ENCODE measurements at regions not wholly inside any gene's neighbourhood (a gene's known extent, or its start where the extent isn't known, plus 50 kb on each side); places are given as distances from the start of the nearest gene placed in this dataset.

- Mint-ChIP-seq H3K27me3 (ENCODE audit: low read depth) (no peaks in the 10 kb centered on the region), H3K9me3 (peaks cover 36% of the 10 kb centered on the region), H3K4me3 (no peak overlapping the region), H3K27ac (no peak overlapping the region), H3K36me3 (ENCODE audit: low read depth) (peaks cover 8% of the 10 kb centered on the region), H3K4me1 (peaks cover 30% of the 10 kb centered on the region)
- no peak for TF ChIP-seq CTCF (IDR thresholded peaks at IDR 0.05; ENCODE audit: unreplicated experiment in 3 of 3)
These were observed 168.6 kb upstream of the UBASH3B start for GRCh38 chr11:122486793-122487495.

- Mint-ChIP-seq H3K4me3 (no peak overlapping the region), H3K27ac (no peak overlapping the region), H3K36me3 (ENCODE audit: low read depth) (peaks cover 8% of the 10 kb centered on the region), H3K4me1 (no peaks in the 10 kb centered on the region), H3K9me3 (peaks cover 30% of the 10 kb centered on the region), H3K27me3 (ENCODE audit: low read depth) (no peaks in the 10 kb centered on the region)
- TF ChIP-seq CTCF (IDR thresholded peaks at IDR 0.05; ENCODE audit: unreplicated experiment in 3 of 3): no peak
These were observed 176.5 kb upstream of the UBASH3B start for GRCh38 chr11:122478986-122479385.

- Mint-ChIP-seq H3K9me3 (peaks cover 14% of the 10 kb centered on the region), H3K4me3 (no peak overlapping the region), H3K27ac (no peak overlapping the region), H3K27me3 (ENCODE audit: low read depth) (no peaks in the 10 kb centered on the region), H3K36me3 (ENCODE audit: low read depth) (no peaks in the 10 kb centered on the region), H3K4me1 (no peaks in the 10 kb centered on the region)
- TF ChIP-seq CTCF (IDR thresholded peaks at IDR 0.05; ENCODE audit: unreplicated experiment in 3 of 3): no peak
These were observed 186.6 kb upstream of the UBASH3B start for GRCh38 chr11:122468965-122469364.

GRCh38 chr11:122463530-122463929 lies 192.0 kb upstream of the UBASH3B start:
- peaks cover 3% of the 10 kb centered on the region for H3K36me3 Mint-ChIP-seq (ENCODE audit: low read depth)
- no peaks in the 10 kb centered on the region for H3K4me1 Mint-ChIP-seq
- H3K4me3 Mint-ChIP-seq: no peak overlapping the region
- no peak overlapping the region for H3K27ac Mint-ChIP-seq
- H3K9me3 Mint-ChIP-seq: peaks cover 44% of the 10 kb centered on the region
- H3K27me3 Mint-ChIP-seq (ENCODE audit: low read depth): no peaks in the 10 kb centered on the region
- TF ChIP-seq CTCF (IDR thresholded peaks at IDR 0.05; ENCODE audit: unreplicated experiment in 3 of 3): no peak

GRCh38 chr11:122459064-122459463 lies 196.5 kb upstream of the UBASH3B start:
- peaks cover 49% of the 10 kb centered on the region for H3K9me3 Mint-ChIP-seq
- no peak overlapping the region for H3K27ac Mint-ChIP-seq
- H3K27me3 Mint-ChIP-seq (ENCODE audit: low read depth): no peaks in the 10 kb centered on the region
- H3K36me3 Mint-ChIP-seq (ENCODE audit: low read depth): peaks cover 6% of the 10 kb centered on the region
- no peaks in the 10 kb centered on the region for H3K4me1 Mint-ChIP-seq
- TF ChIP-seq CTCF (IDR thresholded peaks at IDR 0.05; ENCODE audit: unreplicated experiment in 3 of 3): no peak
- H3K4me3 Mint-ChIP-seq: no peak overlapping the region

GRCh38 chr11:122453586-122453985 lies 201.9 kb upstream of the UBASH3B start:
- Mint-ChIP-seq H3K4me1 (peaks cover 5% of the 10 kb centered on the region), H3K36me3 (ENCODE audit: low read depth) (peaks cover 3% of the 10 kb centered on the region), H3K27me3 (ENCODE audit: low read depth) (no peaks in the 10 kb centered on the region), H3K4me3 (no peak overlapping the region), H3K9me3 (peaks cover 18% of the 10 kb centered on the region), H3K27ac (peak overlapping the region in 1 of 3 experiments; percentile 39)
- TF ChIP-seq CTCF (IDR thresholded peaks at IDR 0.05; ENCODE audit: unreplicated experiment in 3 of 3): no peak

Data from nephron (organoid).